Heart right ventricle (tissue), 16 donors: ENCODE measurements at regions not wholly inside any gene's neighbourhood (a gene's known extent, or its start where the extent isn't known, plus 50 kb on each side); places are given as distances from the start of the nearest gene placed in this dataset.

ENCODE experiments used
- ATAC-seq, 8 donors: fragments of 200-7000 bp; cut with Tn5 transposase; one replicate each; pipeline ENCODE4 v1.9.1; 2020; ENCODE audit warnings: mild to moderate bottlenecking in 8 of 8, moderate library complexity in 8 of 8, moderate number of reproducible peaks in 1 of 8
- DNase-seq, 2 donors: peaks; one replicate each; pipeline ENCODE4 v3.0.0-alpha.2; 2020
- H3K27ac ChIP-seq, 10 donors: fragments of 200-600 bp; sonication (generic) in 2 of 10; one replicate each; pipeline versions ENCODE4 v1.5.0 to v1.8.0; 2020 to 2022; ENCODE audit warnings: mild to moderate bottlenecking in 3 of 10
- H3K27me3 ChIP-seq, 7 donors: fragments of 200-600 bp; one replicate each; pipeline ENCODE4 v1.8.0; 2021 to 2022; ENCODE audit warnings: mild to moderate bottlenecking in 2 of 7
- H3K36me3 ChIP-seq, 9 donors: fragments of 200-600 bp; sonication (generic) in 1 of 9; one replicate each; pipeline versions ENCODE4 v1.5.0 to v1.8.0; 2020 to 2022; ENCODE audit warnings: mild to moderate bottlenecking in 2 of 9
- H3K4me1 ChIP-seq, 9 donors: fragments of 200-600 bp; sonication (generic) in 1 of 9; one replicate each; pipeline versions ENCODE4 v1.5.0 to v1.8.0; 2020 to 2022; ENCODE audit warnings: mild to moderate bottlenecking in 4 of 9
- H3K4me3 ChIP-seq, 10 donors: fragments of 200-600 bp; sonication (generic) in 2 of 10; one replicate each; pipeline versions ENCODE4 v1.5.0 to v1.8.0; 2020 to 2022; ENCODE audit warnings: mild to moderate bottlenecking in 7 of 10, moderate library complexity in 2 of 10
- H3K9me3 ChIP-seq, 11 donors: fragments of 200-600 bp in 10 of 11; sonication (generic) in 2 of 11; one replicate each; pipeline versions ENCODE4 v1.5.0 to v1.8.0; 2013 to 2022; ENCODE audit warnings: mild to moderate bottlenecking in 2 of 11, control low read depth in 1 of 11, moderate library complexity in 1 of 11
- CTCF ChIP-seq, 9 donors: fragments of 200-600 bp; sonication (generic) in 2 of 9; IDR thresholded peaks; one replicate each; pipeline versions ENCODE4 v1.5.0 to v1.8.0; 2021 to 2022; ENCODE audit warnings: antibody characterized with exemption in 9 of 9, mild to moderate bottlenecking in 5 of 9, moderate library complexity in 1 of 9
- WGBS, 2 donors: extraction: QIAGEN DNeasy Blood & Tissue Kit; methylation state at CpG; one replicate each; pipeline ENCODE4 v1.1.7; 2013; ENCODE audit warnings: inconsistent platforms in 1 of 2; 5-methylcytosine and 5-hydroxymethylcytosine counted together
- intact Hi-C, 10 donors: fragments of 100-400 bp; cut with DNase I; formaldehyde crosslinking; loops; one replicate each; pipeline versions ENCODE4 v1.11.1 to v1.14.2; 2022
- donor health status: Arrhythmogenic right ventricular cardiomyopathy.
- donor health status: ischemic (EF 13 %, LVEDD 7.1; RV severe dilation, severe dysfunction).
- donor health status: healthy with polysubstance abuse.
- donor health status: DM: no; HTN: yes; CAD: no.
- donor health status: DM: no; HTN: no; CAD: no.
- donor health status: ischemic (EF 25% LVEDD 6.9; RV normal size, moderate dysfunction).
- donor health status: ischemic (EF 25% LVEDD 5.7; RV mildly dilated, moderate dysfunction).
- donor health status: healthy.
- donor health status: DM: yes; HTN: yes; CAD: no.
- donor health status: Ischemic cardiomyopathy.
- donor health status: ischemic (EF 35%, LVEDD 5.7; RV mildly dilated, moderate dysfunction).
- donor health status: nonischemic (EF 11% LVEDD 7.7; RV severe dilation, severe dysfunction).
- donor health status: DM: yes; HTN: yes; CAD: no.
- donor health status: PGD.
- donor health status: ischemic (EF 29% LVEDD 5.4; RV normal size, mild dysfunction).
- donor health status: nonischemic (EF 23%, LVEDD 6.1; RV moderate dilation, normal function).

- no peak overlapping the region for H3K4me3 ChIP-seq
- TF ChIP-seq CTCF (IDR thresholded peaks at IDR 0.05) = no peak
- no peak overlapping the region for H3K27ac ChIP-seq
- no peaks in the 10 kb centered on the region for H3K36me3 ChIP-seq
- peaks cover 0 to 6% (median 0%) of the 10 kb centered on the region in 9 donors for H3K4me1 ChIP-seq
- H3K9me3 ChIP-seq = peaks cover 0 to 6% (median 0%) of the 10 kb centered on the region in 11 donors
- ATAC-seq (no peak), DNase-seq (no peak)
- intact Hi-C loops = no loop called here
- H3K27me3 ChIP-seq = peaks cover 0 to 30% (median 11%) of the 10 kb centered on the region in 7 donors
- 62 to 65% methylated on average over 4 of the region's 4 CpGs for WGBS, 2 donors
These were observed 52.2 kb downstream of the ADRA2C start for GRCh38 chr4:3818371-3818770.

- no peak for TF ChIP-seq CTCF (IDR thresholded peaks at IDR 0.05)
- WGBS, 2 donors = 76 to 81% methylated on average over 17 of the region's 17 CpGs
These were observed 53.2 kb downstream of the ADRA2C start for GRCh38 chr4:3819210-3819919.

GRCh38 chr4:3820016-3820805 is 54.0 kb downstream of the ADRA2C start:
- ATAC-seq (no peak), DNase-seq (no peak)
- 76% methylated on average over 14 of the region's 14 CpGs for WGBS, 2 donors
- intact Hi-C loops = no loop called here
- Histone ChIP-seq H3K4me3 (no peak overlapping the region), H3K27ac (no peak overlapping the region), H3K4me1 (peaks cover 0 to 6% (median 0%) of the 10 kb centered on the region in 9 donors), H3K9me3 (peaks cover 0 to 6% (median 0%) of the 10 kb centered on the region in 11 donors), H3K27me3 (peaks cover 0 to 38% (median 11%) of the 10 kb centered on the region in 7 donors), H3K36me3 (no peaks in the 10 kb centered on the region)
- no peak for TF ChIP-seq CTCF (IDR thresholded peaks at IDR 0.05)

More at GRCh38 chr4:3819210-3819919, 53.2 kb downstream of the ADRA2C start:
- ATAC-seq = no peak
- Histone ChIP-seq H3K9me3 (peaks cover 0 to 6% (median 0%) of the 10 kb centered on the region in 11 donors), H3K36me3 (no peaks in the 10 kb centered on the region), H3K27me3 (peaks cover 0 to 38% (median 11%) of the 10 kb centered on the region in 7 donors), H3K4me3 (no peak overlapping the region), H3K4me1 (peaks cover 0 to 6% (median 0%) of the 10 kb centered on the region in 9 donors), H3K27ac (no peak overlapping the region)
- no peak for DNase-seq
- intact Hi-C loops = no loop called here

GRCh38 chr4:3820806-3821579 is 54.8 kb downstream of the ADRA2C start:
- Histone ChIP-seq H3K36me3 (no peaks in the 10 kb centered on the region), H3K4me3 (no peak overlapping the region), H3K27ac (no peak overlapping the region), H3K27me3 (peaks cover 0 to 38% (median 11%) of the 10 kb centered on the region in 7 donors), H3K9me3 (peaks cover 0 to 6% (median 0%) of the 10 kb centered on the region in 11 donors), H3K4me1 (peaks cover 0 to 6% (median 0%) of the 10 kb centered on the region in 9 donors)
- WGBS, 2 donors = 65 to 67% methylated on average over 24 of the region's 24 CpGs
- DNase-seq (no peak), ATAC-seq (no peak)
- intact Hi-C loops = no loop called here
- no peak for TF ChIP-seq CTCF (IDR thresholded peaks at IDR 0.05)
